BJ (cell line): ENCODE measurements at regions not wholly inside any gene's neighbourhood (a gene's known extent, or its start where the extent isn't known, plus 50 kb on each side); places are given as distances from the start of the nearest gene placed in this dataset.
"Not testable (repeated sequence)": the region's sequence is repeated elsewhere in the genome, so short reads cannot be mapped to it uniquely, and the experiment has no call there.

Source experiments
- CTCF ChIA-PET: fragments of 350-600 bp; formaldehyde crosslinking; extraction: SDS; loops from one replicate; lab custom pipeline; 2021; ENCODE audit warnings: antibody characterized with exemption, inconsistent platforms; lab: Yijun Ruan, JAX
- POLR2A ChIA-PET: fragments of 300-600 bp; sonication (Branson Sonifier 250); formaldehyde crosslinking; extraction: SDS; loops from one replicate; lab custom pipeline; 2021; ENCODE audit warnings: antibody characterized with exemption; lab: Charles Lee
- DNase-seq: peaks from one replicate; pipeline ENCODE4 v3.0.0-alpha.2; 2011; ENCODE audit warnings: low read depth
- H3K27me3 ChIP-seq: 2 replicates; pipeline ENCODE4 v1.6.0; 2011; ENCODE audit warnings: low read length; ENCODE audit not compliant: control insufficient read depth, insufficient read depth
- H3K36me3 ChIP-seq: 2 replicates; pipeline ENCODE4 v1.5.1; 2011; ENCODE audit warnings: low read length; ENCODE audit not compliant: control insufficient read depth, insufficient read depth
- H3K4me3 ChIP-seq: 2 replicates; pipeline ENCODE4 v1.5.1; 2011; ENCODE audit warnings: low read depth, mild to moderate bottlenecking, control low read depth, low read length
- CTCF ChIP-seq: IDR thresholded peaks from 2 replicates; pipeline ENCODE4 v1.5.1; 2011; ENCODE audit warnings: low read depth, mild to moderate bottlenecking, control low read depth, inconsistent platforms, low read length, moderate library complexity; ENCODE audit not compliant: insufficient read depth

DNA sequence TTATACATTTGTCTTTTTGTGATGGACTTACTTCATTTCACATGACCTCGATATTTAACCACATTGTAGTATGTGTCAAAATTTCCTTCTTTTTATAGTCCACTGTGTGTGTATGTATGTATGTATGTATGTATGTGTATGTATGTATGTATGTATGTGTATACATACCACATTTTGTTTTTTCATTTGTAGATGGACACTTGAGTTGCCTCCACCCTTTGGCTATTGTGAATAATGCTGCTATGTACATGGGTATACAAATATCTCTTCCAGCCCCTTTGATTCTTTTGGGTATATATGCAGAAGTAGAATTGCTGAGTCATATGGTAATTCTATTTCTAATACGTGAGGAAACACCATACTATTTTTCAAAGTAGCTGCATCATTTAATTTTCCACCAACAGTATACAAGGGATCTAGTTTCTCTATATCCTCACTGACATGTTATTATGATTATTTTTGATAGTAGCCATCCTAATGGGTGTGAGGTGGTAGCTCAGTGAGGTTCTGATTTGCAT, 228.2 kb downstream of the OPA1 start:
- H3K4me3 ChIP-seq: no peak overlapping the region
- ChIA-PET POLR2A (no interaction called here), CTCF (no interaction called here)
- H3K36me3 ChIP-seq: no peaks in the 10 kb centered on the region
- no peak for TF ChIP-seq CTCF
- H3K27me3 ChIP-seq: peaks cover 2% of the 10 kb centered on the region; the same call in 1 of the 2 replicates
- DNase-seq: no peak

GRCh38 chr3:193822492-193823212, 229.6 kb downstream of the OPA1 start:
- Histone ChIP-seq H3K36me3 (no peaks in the 10 kb centered on the region), H3K27me3 (peaks cover 4% of the 10 kb centered on the region), H3K4me3 (no peak overlapping the region)
- peak; percentile 14 for DNase-seq
- CTCF ChIA-PET: no interaction called here
- POLR2A ChIA-PET: no interaction called here
- no peak for TF ChIP-seq CTCF

DNA sequence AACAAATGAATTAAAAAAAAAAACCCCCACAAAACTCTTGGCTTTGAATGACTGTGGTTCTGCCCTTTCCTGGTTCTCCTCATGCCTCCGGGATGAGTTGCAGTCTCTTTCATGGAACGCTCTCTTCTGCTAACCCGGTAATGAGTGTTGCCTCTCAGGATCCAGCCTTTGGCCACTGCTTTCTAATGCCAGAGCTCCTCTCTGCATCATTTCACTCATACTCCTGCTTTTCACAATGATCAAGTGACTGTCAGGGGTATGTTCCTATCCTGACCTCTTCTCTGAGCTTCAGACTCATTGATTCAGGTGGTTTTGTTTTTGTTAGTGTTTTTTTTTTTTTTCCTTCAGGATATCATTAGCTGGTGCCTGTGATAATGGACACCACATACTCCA, 230.2 kb downstream of the OPA1 start:
- POLR2A ChIA-PET, H3K4me3 ChIP-seq, H3K36me3 ChIP-seq, H3K27me3 ChIP-seq, CTCF ChIA-PET, DNase-seq: not testable (repeated sequence)

GRCh38 chr3:193824365-193824764, 231.4 kb downstream of the OPA1 start:
- TF ChIP-seq CTCF: no peak
- POLR2A ChIA-PET: no interaction called here
- CTCF ChIA-PET: no interaction called here
- no peak for DNase-seq
- H3K27me3 ChIP-seq: peaks cover 7% of the 10 kb centered on the region
- H3K4me3 ChIP-seq: no peak overlapping the region
- H3K36me3 ChIP-seq: no peaks in the 10 kb centered on the region

GRCh38 chr3:193825617-193826016, 232.6 kb downstream of the OPA1 start:
- POLR2A ChIA-PET: no interaction called here
- no peak for TF ChIP-seq CTCF
- Histone ChIP-seq H3K27me3 (peaks cover 7% of the 10 kb centered on the region), H3K36me3 (no peaks in the 10 kb centered on the region), H3K4me3 (no peak overlapping the region)
- CTCF ChIA-PET: interaction anchor here (0.5 kb wide), 1 partner anchor 785 kb away, joined by 3 read pairs; no protein-coding TSS in a partner anchor
- DNase-seq: no peak
